AG08395 (cell line): ENCODE measurements at regions not wholly inside any gene's neighbourhood (a gene's known extent, or its start where the extent isn't known, plus 50 kb on each side); places are given as distances from the start of the nearest gene placed in this dataset.
A peak's percentile ranks its signal among the peaks of the same experiment; 100 is the strongest.

Source experiments
- DNase-seq: peaks from one replicate; pipeline ENCODE4 v3.0.0; 2012; ENCODE audit warnings: mixed read lengths, low spot score

DNA sequence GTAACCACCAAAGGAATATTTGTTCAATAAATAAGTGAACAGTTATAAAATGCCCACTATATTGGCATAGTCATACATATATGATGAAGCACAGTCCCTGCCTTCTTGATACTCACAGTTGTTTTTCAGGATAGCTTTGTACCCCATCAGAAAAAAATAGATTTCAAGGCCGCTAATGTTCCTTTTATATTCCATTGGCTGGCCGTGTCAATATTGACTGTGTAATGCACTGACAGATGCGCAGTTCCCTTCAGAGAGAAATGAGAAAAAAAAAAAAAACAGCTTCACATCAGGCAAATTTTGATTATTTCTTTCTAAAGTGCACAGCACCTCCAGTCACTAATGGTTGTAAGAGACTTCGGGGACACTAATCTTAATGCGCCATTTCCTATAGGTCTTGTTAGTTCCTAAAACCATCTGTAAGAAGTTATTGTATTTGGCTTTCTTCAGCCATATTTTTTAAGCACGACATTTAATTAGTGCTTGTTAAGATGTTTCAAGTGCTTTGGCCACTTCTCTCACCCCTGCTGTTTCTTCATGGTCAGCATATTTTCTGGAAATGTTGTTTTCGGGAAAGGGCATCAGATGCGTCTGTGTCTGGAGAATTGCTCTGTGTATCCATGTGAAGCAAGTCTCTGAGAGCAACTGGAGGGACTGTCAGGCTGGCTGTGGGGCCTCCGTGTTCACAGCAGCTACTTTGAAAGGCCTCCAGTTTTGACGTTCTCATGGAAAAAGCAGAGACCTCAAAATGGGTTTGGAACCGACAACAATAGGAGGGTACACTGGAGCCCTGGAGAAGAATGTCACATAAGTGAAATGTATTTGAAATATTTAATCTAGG lies 378.3 kb downstream of the MTX2 start:
- DNase-seq, result no peak

- no peak for DNase-seq
These were observed 379.6 kb downstream of the MTX2 start for GRCh38 chr2:176648700-176649297.

DNA sequence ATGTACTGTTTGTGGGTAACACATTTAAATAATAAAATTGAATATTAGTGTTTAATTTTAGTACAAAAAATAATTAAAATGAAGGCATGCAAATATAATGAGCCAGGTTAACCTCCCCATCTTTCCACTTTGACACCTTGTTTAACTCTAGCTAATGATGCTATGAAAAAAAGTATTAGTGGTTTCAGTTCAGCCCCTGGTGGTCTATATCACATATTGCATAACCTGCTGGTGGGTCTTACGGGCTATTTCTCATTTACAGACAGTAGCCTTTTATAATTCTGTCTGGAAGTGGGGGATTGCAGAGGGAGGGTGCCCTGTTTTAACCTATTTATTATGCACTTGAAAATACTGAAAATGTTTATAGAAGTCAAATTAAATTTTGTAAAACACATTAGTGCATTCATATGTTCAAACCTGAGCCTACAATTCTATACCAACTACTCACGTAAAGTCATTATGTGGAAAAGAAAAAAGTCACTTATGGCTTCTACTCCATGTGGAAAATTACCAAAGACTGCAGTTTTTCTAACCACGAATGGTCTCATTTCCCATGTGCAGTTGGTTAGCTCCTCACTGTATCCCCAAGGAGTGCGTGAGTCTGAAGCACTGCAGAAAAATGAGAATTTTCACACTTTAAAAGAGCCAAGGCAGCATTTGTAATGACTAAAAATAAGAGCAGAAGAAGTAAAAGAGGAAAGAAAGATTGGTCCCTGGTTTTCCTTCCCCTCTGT lies 381.0 kb downstream of the MTX2 start:
- peak; percentile 34 for DNase-seq

DNA sequence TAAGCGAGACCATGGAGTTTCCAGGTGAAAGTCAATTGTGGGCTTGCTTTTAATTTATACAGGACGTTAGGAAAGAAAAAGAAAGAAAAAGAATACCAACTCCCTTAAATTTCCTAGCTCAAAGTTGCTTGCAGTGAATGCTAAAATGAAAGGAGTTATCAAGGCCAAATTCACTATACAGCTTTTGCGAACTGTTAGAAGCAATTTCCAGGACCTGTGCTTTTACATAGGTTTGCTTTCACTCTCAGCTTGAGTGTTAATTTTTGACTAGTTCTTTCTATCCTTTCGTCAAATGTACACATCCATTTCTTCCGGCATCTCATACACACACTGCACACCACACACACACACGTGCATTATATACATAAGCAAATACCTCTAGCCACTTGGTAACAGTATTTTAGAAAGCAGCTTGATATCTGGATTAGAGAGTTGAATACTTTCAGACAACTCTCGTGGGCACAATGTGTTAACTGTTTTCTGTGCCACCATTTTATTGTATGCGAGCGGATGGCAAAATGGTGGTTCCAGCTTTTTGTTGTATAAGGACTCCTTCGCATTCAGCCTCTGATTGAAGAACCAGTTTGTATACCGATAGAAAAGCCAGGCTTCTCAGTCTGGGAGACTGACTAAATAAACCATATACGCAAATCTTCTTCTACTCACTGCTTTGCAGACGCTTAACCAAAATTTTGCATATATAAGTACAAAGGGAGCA lies 381.8 kb downstream of the MTX2 start:
- DNase-seq, result no peak

- DNase-seq, result peak; percentile 63
These were observed 383.3 kb downstream of the MTX2 start for GRCh38 chr2:176652300-176653182.

GRCh38 chr2:176653479-176654443 lies 384.5 kb downstream of the MTX2 start:
- peak; percentile 76 for DNase-seq

DNA sequence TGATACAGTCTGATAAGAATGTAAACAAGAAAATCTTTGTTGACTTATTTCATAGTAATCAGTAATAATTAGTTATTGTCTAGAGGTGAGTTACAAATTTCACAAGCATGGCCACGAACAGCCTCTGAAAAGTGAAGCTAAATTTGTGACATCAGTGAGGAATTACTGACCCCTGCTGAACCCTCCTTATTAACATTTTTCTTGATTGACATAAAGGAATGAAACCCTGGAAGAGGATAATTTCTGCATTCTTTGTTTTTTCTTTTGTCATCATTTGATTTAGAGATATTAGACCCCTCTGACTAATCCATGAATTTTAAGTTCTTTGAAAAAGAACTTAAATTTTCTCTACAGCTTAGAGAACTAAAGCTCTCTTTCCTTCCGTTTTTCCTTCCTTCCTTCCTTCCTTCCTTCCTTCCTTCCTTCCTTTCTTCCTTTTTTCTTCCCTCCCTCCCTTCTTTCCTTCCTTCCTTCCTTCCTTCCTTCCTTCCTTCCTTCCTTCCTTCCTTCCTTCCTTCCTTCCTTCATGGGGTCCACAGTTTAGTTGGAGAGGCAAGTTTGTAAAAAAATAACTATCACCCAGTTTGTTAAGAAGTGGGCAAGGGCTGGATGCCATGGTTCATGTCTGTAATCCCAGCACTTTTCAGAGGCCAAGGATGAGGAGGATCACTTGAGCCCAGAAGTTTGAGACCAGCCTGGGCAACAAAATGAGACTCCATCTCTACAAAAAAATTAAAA lies 387.0 kb downstream of the MTX2 start:
- no peak for DNase-seq

DNA sequence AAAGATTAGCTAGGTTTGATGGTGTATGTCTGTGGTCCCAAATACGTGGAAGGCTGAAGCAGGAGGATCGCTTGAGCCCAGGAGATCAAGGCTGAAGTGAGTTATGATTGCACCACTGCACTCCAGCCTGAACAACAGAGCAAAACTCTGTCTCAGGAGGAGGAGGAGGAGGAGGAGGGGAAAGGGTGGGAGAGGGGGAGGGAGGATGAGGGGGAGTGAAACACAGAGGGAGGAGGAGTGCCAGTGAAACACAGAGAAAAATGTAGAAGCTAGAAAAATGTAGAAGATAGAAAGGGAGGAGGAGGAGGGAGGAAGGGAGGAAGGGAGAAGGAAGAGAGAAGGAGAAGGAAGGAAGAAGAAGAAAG lies 387.5 kb downstream of the MTX2 start:
- no peak for DNase-seq

DNA sequence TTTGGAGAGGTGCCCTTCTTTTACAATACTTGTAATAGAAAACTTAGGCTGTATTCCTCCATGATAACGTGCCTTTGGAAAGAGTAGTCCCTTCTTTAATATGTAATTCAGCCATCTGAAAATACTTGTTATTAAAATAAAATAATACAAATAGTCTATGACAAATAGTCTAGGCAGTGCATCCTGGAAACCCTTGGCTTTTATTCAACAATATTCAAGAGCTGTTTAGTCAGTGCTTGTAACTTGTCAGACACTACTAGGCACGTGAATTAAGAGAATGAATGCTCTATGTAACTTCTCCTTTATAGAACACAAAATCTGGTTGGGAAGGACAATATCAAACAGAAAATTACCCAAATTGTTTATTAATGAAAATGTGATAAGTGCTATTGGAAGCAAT lies 388.2 kb downstream of the MTX2 start:
- no peak for DNase-seq

- no peak for DNase-seq
These were observed 389.5 kb downstream of the MTX2 start for GRCh38 chr2:176658708-176659107.

DNA sequence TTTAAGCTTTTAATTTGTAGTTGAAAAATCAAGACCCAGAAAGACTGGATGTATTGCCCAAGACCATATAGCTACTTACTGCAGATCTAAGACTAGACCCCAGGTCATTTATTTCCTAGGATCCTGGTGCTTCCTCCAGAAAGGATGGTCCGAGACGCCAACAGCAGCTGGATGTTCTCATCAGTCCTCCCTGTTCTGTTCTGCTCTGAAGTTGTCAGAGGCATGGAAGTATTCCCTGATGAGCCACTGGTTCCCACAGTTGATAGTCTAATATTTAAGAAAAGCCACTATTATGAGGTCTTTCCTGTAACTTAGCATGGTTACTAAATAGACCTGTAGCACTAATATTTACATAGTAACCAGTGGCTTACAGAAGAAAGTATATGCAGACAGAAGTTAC lies 393.5 kb downstream of the MTX2 start:
- DNase-seq, result no peak

- no peak for DNase-seq
These were observed 395.2 kb downstream of the MTX2 start for GRCh38 chr2:176664478-176664877.

DNA sequence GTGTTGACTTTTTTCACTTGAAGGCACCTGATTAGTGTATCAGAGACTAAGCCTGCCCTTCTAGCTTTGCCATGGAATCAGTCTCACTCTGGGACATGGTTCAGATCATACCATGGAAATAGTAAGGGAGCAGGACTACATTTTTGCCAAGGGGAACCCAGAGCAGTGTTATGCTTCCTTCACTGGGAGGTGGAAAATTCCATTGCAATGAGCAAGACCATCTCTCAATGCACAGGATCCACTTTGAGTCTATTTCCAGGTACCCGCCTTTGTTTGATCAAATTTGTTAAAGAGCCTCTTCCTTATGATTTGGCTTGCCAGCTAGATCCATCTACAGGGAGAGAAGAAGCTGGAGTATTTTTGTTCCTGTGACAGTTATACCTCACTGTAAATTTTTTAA lies 395.8 kb downstream of the MTX2 start:
- no peak for DNase-seq

DNA sequence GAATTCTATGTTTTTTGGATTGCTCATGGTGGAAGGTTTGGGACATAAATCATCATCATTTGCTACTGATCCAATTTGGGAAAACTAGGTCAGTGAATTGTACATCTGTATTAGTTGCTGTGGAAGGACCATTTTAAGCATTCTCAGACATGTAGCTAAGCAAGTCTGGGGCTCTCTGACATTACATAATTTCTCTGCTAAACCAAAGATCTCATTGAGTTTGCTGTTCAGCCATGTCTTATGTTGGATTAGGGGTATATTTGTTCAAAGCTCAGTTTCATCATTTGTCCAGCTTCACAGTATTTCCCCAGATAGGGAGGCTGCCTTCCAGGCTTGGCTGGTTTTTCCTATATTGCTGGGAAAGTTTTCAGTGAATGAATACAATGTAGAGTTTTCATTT lies 399.7 kb downstream of the MTX2 start:
- DNase-seq, result no peak

- DNase-seq, result no peak
These were observed 400.3 kb downstream of the MTX2 start for GRCh38 chr2:176669398-176670174.

DNA sequence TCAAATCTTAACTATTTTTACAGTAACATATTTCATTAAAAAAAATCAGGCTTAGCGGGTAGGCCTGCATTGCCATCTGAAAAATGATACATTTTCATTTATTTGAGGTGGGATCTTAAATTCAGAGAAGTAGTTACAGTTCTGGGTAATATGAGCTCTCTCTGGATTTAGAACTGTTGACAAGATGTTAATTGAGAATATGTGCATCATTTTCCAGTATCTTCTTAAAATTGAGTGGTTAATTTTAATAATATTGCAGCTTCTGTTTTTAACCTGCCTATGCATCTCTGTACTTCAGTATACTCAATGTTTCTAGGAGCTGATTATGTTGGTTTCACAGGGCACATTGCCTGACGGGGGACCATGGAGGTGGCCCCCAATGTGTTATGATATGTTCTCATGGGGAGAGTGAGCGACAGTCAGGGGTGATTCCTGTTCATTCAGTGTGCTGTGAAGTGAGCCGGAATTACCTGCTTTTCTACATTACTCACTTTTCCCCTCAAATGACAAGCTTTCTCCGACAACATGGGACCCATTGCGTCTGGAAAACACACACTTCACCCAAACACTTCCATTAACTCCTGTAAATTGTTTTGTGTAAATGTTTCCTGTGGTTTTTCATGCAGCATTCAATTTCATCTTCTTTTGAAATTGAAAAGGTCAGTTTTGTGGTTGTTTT lies 406.2 kb downstream of the MTX2 start:
- no peak for DNase-seq

- DNase-seq, result no peak
These were observed 408.6 kb downstream of the MTX2 start for GRCh38 chr2:176677746-176678265.

- no peak for DNase-seq
These were observed 409.3 kb downstream of the MTX2 start for GRCh38 chr2:176678571-176678970.
